ENCODE measurements at regions not wholly inside any gene's neighbourhood (a gene's known extent, or its start where the extent isn't known, plus 50 kb on each side); places are given as distances from the start of the nearest gene placed in this dataset.

GRCh38 chr13:104823709-104824108 is 1711.8 kb downstream of the EFNB2 start:
- H3K4me3 ChIP-seq (ENCODE audit: low read depth in 1 of 5, low read length in 5 of 5): no peak overlapping the region
- H3K36me3 ChIP-seq (ENCODE audit: control insufficient read depth in 5 of 5, insufficient read depth in 5 of 5, low read length in 5 of 5): no peaks in the 10 kb centered on the region
- H3K4me1 ChIP-seq (ENCODE audit: control insufficient read depth in 5 of 5, insufficient read depth in 5 of 5, low read length in 5 of 5): no peaks in the 10 kb centered on the region
- no peaks in the 10 kb centered on the region for H3K27me3 ChIP-seq (ENCODE audit: control insufficient read depth in 5 of 5, insufficient read depth in 4 of 5, low read length in 5 of 5)
- no peak overlapping the region for H3K27ac ChIP-seq (ENCODE audit: low read depth, low read length)
- H3K9ac ChIP-seq (ENCODE audit: low read length in 5 of 5): no peak overlapping the region
- H3K9me3 ChIP-seq (ENCODE audit: control insufficient read depth in 5 of 5, low read length in 5 of 5): no peaks in the 10 kb centered on the region

- Histone ChIP-seq H3K4me1 (ENCODE audit: control insufficient read depth in 5 of 5, insufficient read depth in 5 of 5, low read length in 5 of 5) (no peaks in the 10 kb centered on the region), H3K36me3 (ENCODE audit: control insufficient read depth in 5 of 5, insufficient read depth in 5 of 5, low read length in 5 of 5) (no peaks in the 10 kb centered on the region), H3K9ac (ENCODE audit: low read length in 5 of 5) (no peak overlapping the region), H3K27me3 (ENCODE audit: control insufficient read depth in 5 of 5, insufficient read depth in 4 of 5, low read length in 5 of 5) (no peaks in the 10 kb centered on the region), H3K27ac (ENCODE audit: low read depth, low read length) (no peak overlapping the region), H3K9me3 (ENCODE audit: control insufficient read depth in 5 of 5, low read length in 5 of 5) (no peaks in the 10 kb centered on the region), H3K4me3 (ENCODE audit: low read depth in 1 of 5, low read length in 5 of 5) (no peak overlapping the region)
These were observed 1712.4 kb downstream of the EFNB2 start for GRCh38 chr13:104823071-104823470.

GRCh38 chr13:104817271-104817670 is 1718.2 kb downstream of the EFNB2 start:
- Histone ChIP-seq H3K4me1 (ENCODE audit: control insufficient read depth in 5 of 5, insufficient read depth in 5 of 5, low read length in 5 of 5) (no peaks in the 10 kb centered on the region), H3K9ac (ENCODE audit: low read length in 5 of 5) (no peak overlapping the region), H3K27me3 (ENCODE audit: control insufficient read depth in 5 of 5, insufficient read depth in 4 of 5, low read length in 5 of 5) (no peaks in the 10 kb centered on the region), H3K27ac (ENCODE audit: low read depth, low read length) (no peak overlapping the region), H3K9me3 (ENCODE audit: control insufficient read depth in 5 of 5, low read length in 5 of 5) (no peaks in the 10 kb centered on the region), H3K36me3 (ENCODE audit: control insufficient read depth in 5 of 5, insufficient read depth in 5 of 5, low read length in 5 of 5) (no peaks in the 10 kb centered on the region), H3K4me3 (ENCODE audit: low read depth in 1 of 5, low read length in 5 of 5) (no peak overlapping the region)

GRCh38 chr13:104816726-104817125 is 1718.7 kb downstream of the EFNB2 start:
- Histone ChIP-seq H3K4me3 (ENCODE audit: low read depth in 1 of 5, low read length in 5 of 5) (no peak overlapping the region), H3K9me3 (ENCODE audit: control insufficient read depth in 5 of 5, low read length in 5 of 5) (no peaks in the 10 kb centered on the region), H3K36me3 (ENCODE audit: control insufficient read depth in 5 of 5, insufficient read depth in 5 of 5, low read length in 5 of 5) (no peaks in the 10 kb centered on the region), H3K9ac (ENCODE audit: low read length in 5 of 5) (no peak overlapping the region), H3K4me1 (ENCODE audit: control insufficient read depth in 5 of 5, insufficient read depth in 5 of 5, low read length in 5 of 5) (no peaks in the 10 kb centered on the region), H3K27ac (ENCODE audit: low read depth, low read length) (no peak overlapping the region), H3K27me3 (ENCODE audit: control insufficient read depth in 5 of 5, insufficient read depth in 4 of 5, low read length in 5 of 5) (no peaks in the 10 kb centered on the region)

GRCh38 chr13:104810242-104810641 is 1725.2 kb downstream of the EFNB2 start:
- Histone ChIP-seq H3K9ac (ENCODE audit: low read length in 5 of 5) (no peak overlapping the region), H3K27ac (ENCODE audit: low read depth, low read length) (no peak overlapping the region), H3K9me3 (ENCODE audit: control insufficient read depth in 5 of 5, low read length in 5 of 5) (no peaks in the 10 kb centered on the region), H3K36me3 (ENCODE audit: control insufficient read depth in 5 of 5, insufficient read depth in 5 of 5, low read length in 5 of 5) (no peaks in the 10 kb centered on the region), H3K4me3 (ENCODE audit: low read depth in 1 of 5, low read length in 5 of 5) (no peak overlapping the region), H3K4me1 (ENCODE audit: control insufficient read depth in 5 of 5, insufficient read depth in 5 of 5, low read length in 5 of 5) (no peaks in the 10 kb centered on the region), H3K27me3 (ENCODE audit: control insufficient read depth in 5 of 5, insufficient read depth in 4 of 5, low read length in 5 of 5) (no peaks in the 10 kb centered on the region)

- H3K4me3 ChIP-seq (ENCODE audit: low read depth in 1 of 5, low read length in 5 of 5): no peak overlapping the region
- no peaks in the 10 kb centered on the region for H3K4me1 ChIP-seq (ENCODE audit: control insufficient read depth in 5 of 5, insufficient read depth in 5 of 5, low read length in 5 of 5)
- H3K27ac ChIP-seq (ENCODE audit: low read depth, low read length): no peak overlapping the region
- no peaks in the 10 kb centered on the region for H3K36me3 ChIP-seq (ENCODE audit: control insufficient read depth in 5 of 5, insufficient read depth in 5 of 5, low read length in 5 of 5)
- no peaks in the 10 kb centered on the region for H3K27me3 ChIP-seq (ENCODE audit: control insufficient read depth in 5 of 5, insufficient read depth in 4 of 5, low read length in 5 of 5)
- H3K9me3 ChIP-seq (ENCODE audit: control insufficient read depth in 5 of 5, low read length in 5 of 5): no peaks in the 10 kb centered on the region
- H3K9ac ChIP-seq (ENCODE audit: low read length in 5 of 5): no peak overlapping the region
These were observed 1726.0 kb downstream of the EFNB2 start for GRCh38 chr13:104809483-104809882.

- Histone ChIP-seq H3K4me3 (ENCODE audit: low read depth in 1 of 5, low read length in 5 of 5) (no peak overlapping the region), H3K27me3 (ENCODE audit: control insufficient read depth in 5 of 5, insufficient read depth in 4 of 5, low read length in 5 of 5) (no peaks in the 10 kb centered on the region), H3K9me3 (ENCODE audit: control insufficient read depth in 5 of 5, low read length in 5 of 5) (no peaks in the 10 kb centered on the region), H3K27ac (ENCODE audit: low read depth, low read length) (no peak overlapping the region), H3K36me3 (ENCODE audit: control insufficient read depth in 5 of 5, insufficient read depth in 5 of 5, low read length in 5 of 5) (no peaks in the 10 kb centered on the region), H3K4me1 (ENCODE audit: control insufficient read depth in 5 of 5, insufficient read depth in 5 of 5, low read length in 5 of 5) (no peaks in the 10 kb centered on the region), H3K9ac (ENCODE audit: low read length in 5 of 5) (no peak overlapping the region)
These were observed 1730.1 kb downstream of the EFNB2 start for GRCh38 chr13:104805346-104805745.

- Histone ChIP-seq H3K27ac (ENCODE audit: low read depth, low read length) (no peak overlapping the region), H3K4me1 (ENCODE audit: control insufficient read depth in 5 of 5, insufficient read depth in 5 of 5, low read length in 5 of 5) (no peaks in the 10 kb centered on the region), H3K9me3 (ENCODE audit: control insufficient read depth in 5 of 5, low read length in 5 of 5) (peaks cover 0 to 3% (median 0%) of the 10 kb centered on the region in 5 donors), H3K27me3 (ENCODE audit: control insufficient read depth in 5 of 5, insufficient read depth in 4 of 5, low read length in 5 of 5) (no peaks in the 10 kb centered on the region), H3K9ac (ENCODE audit: low read length in 5 of 5) (no peak overlapping the region), H3K4me3 (ENCODE audit: low read depth in 1 of 5, low read length in 5 of 5) (no peak overlapping the region), H3K36me3 (ENCODE audit: control insufficient read depth in 5 of 5, insufficient read depth in 5 of 5, low read length in 5 of 5) (no peaks in the 10 kb centered on the region)
These were observed 1732.9 kb upstream of the SLC10A2 start for GRCh38 chr13:104799152-104799551.

GRCh38 chr13:104798486-104798885 is 1732.3 kb upstream of the SLC10A2 start:
- Histone ChIP-seq H3K27ac (ENCODE audit: low read depth, low read length) (no peak overlapping the region), H3K9me3 (ENCODE audit: control insufficient read depth in 5 of 5, low read length in 5 of 5) (peaks cover 0 to 3% (median 0%) of the 10 kb centered on the region in 5 donors)

GRCh38 chr13:104796581-104796980 is 1730.4 kb upstream of the SLC10A2 start:
- H3K27me3 ChIP-seq (ENCODE audit: control insufficient read depth in 5 of 5, insufficient read depth in 4 of 5, low read length in 5 of 5): no peaks in the 10 kb centered on the region
- H3K4me1 ChIP-seq (ENCODE audit: control insufficient read depth in 5 of 5, insufficient read depth in 5 of 5, low read length in 5 of 5): no peaks in the 10 kb centered on the region
- H3K9ac ChIP-seq (ENCODE audit: low read length in 5 of 5): no peak overlapping the region
- H3K36me3 ChIP-seq (ENCODE audit: control insufficient read depth in 5 of 5, insufficient read depth in 5 of 5, low read length in 5 of 5): no peaks in the 10 kb centered on the region
- no peak overlapping the region for H3K27ac ChIP-seq (ENCODE audit: low read depth, low read length)
- H3K4me3 ChIP-seq (ENCODE audit: low read depth in 1 of 5, low read length in 5 of 5): no peak overlapping the region
- peaks cover 0 to 3% (median 0%) of the 10 kb centered on the region in 5 donors for H3K9me3 ChIP-seq (ENCODE audit: control insufficient read depth in 5 of 5, low read length in 5 of 5)

More at GRCh38 chr13:104798486-104798885, 1732.3 kb upstream of the SLC10A2 start:
- H3K9ac ChIP-seq (ENCODE audit: low read length in 5 of 5): no peak overlapping the region
- H3K36me3 ChIP-seq (ENCODE audit: control insufficient read depth in 5 of 5, insufficient read depth in 5 of 5, low read length in 5 of 5): no peaks in the 10 kb centered on the region
- no peak overlapping the region for H3K4me3 ChIP-seq (ENCODE audit: low read depth in 1 of 5, low read length in 5 of 5)
- no peaks in the 10 kb centered on the region for H3K27me3 ChIP-seq (ENCODE audit: control insufficient read depth in 5 of 5, insufficient read depth in 4 of 5, low read length in 5 of 5)
- H3K4me1 ChIP-seq (ENCODE audit: control insufficient read depth in 5 of 5, insufficient read depth in 5 of 5, low read length in 5 of 5): no peaks in the 10 kb centered on the region

- Histone ChIP-seq H3K9me3 (ENCODE audit: control insufficient read depth in 5 of 5, low read length in 5 of 5) (no peaks in the 10 kb centered on the region), H3K27ac (ENCODE audit: low read depth, low read length) (no peak overlapping the region), H3K27me3 (ENCODE audit: control insufficient read depth in 5 of 5, insufficient read depth in 4 of 5, low read length in 5 of 5) (no peaks in the 10 kb centered on the region), H3K4me1 (ENCODE audit: control insufficient read depth in 5 of 5, insufficient read depth in 5 of 5, low read length in 5 of 5) (no peaks in the 10 kb centered on the region), H3K36me3 (ENCODE audit: control insufficient read depth in 5 of 5, insufficient read depth in 5 of 5, low read length in 5 of 5) (no peaks in the 10 kb centered on the region), H3K4me3 (ENCODE audit: low read depth in 1 of 5, low read length in 5 of 5) (no peak overlapping the region), H3K9ac (ENCODE audit: low read length in 5 of 5) (no peak overlapping the region)
These were observed 1719.7 kb upstream of the SLC10A2 start for GRCh38 chr13:104785952-104786351.

All from subcutaneous abdominal adipose tissue (tissue), 5 donors.